Ovary (tissue), 7 donors: ENCODE measurements at regions not wholly inside any gene's neighbourhood (a gene's known extent, or its start where the extent isn't known, plus 50 kb on each side); places are given as distances from the start of the nearest gene placed in this dataset.
"Not testable (repeated sequence)": the region's sequence is repeated elsewhere in the genome, so short reads cannot be mapped to it uniquely, and the experiment has no call there.

Experiments used
- DNase-seq, 5 donors: peaks; one replicate each; pipeline ENCODE4 v3.0.0-alpha.2; 2019 to 2020
- H3K27ac ChIP-seq, 2 donors: fragments of 200-600 bp; one replicate each; pipeline versions ENCODE4 v1.5.1 to v1.8.0; 2019 to 2022
- H3K27me3 ChIP-seq: fragments of 200-600 bp; one replicate; pipeline ENCODE4 v1.8.0; 2022
- H3K36me3 ChIP-seq: fragments of 200-600 bp; sonication (generic); one replicate; pipeline ENCODE4 v1.5.1; 2019
- H3K4me1 ChIP-seq: one replicate; pipeline ENCODE4 v1.8.1; 2013; ENCODE audit warnings: mild to moderate bottlenecking, moderate library complexity; ENCODE audit not compliant: insufficient read depth
- H3K4me3 ChIP-seq: fragments of 200-600 bp; sonication (generic); one replicate; pipeline ENCODE4 v1.5.1; 2017
- H3K9me3 ChIP-seq, 2 donors: fragments of 200-600 bp in 1 of 2; sonication (generic) in 1 of 2; one replicate each; pipeline versions ENCODE4 v1.5.1 to v1.8.1; 2013 to 2019; ENCODE audit warnings: mild to moderate bottlenecking in 1 of 2, moderate library complexity in 1 of 2
- CTCF ChIP-seq, 3 donors: fragments of 450-650 bp in 2 of 3; fragments of 200-600 bp in 1 of 3; IDR thresholded peaks; one replicate each; pipeline versions ENCODE4 v1.5.1 to v1.8.0; 2016 to 2022; ENCODE audit warnings: antibody characterized with exemption in 3 of 3, mild to moderate bottlenecking in 1 of 3
- EP300 ChIP-seq: sonication (generic); formaldehyde crosslinking; IDR thresholded peaks from one replicate; pipeline ENCODE4 v1.6.1; 2017; ENCODE audit warnings: antibody characterized with exemption
- POLR2A ChIP-seq: fragments of 450-650 bp; IDR thresholded peaks from one replicate; pipeline ENCODE4 v1.6.1; 2017; ENCODE audit warnings: antibody characterized with exemption, mild to moderate bottlenecking, moderate library complexity
- WGBS, 3 donors: extraction: QIAGEN DNeasy Blood & Tissue Kit in 1 of 3; methylation state at CpG; one replicate each; pipeline versions ENCODE4 v1.1.5 to v1.1.7; 2013 to 2017; 5-methylcytosine and 5-hydroxymethylcytosine counted together
- intact Hi-C, 4 donors: fragments of 100-400 bp; cut with DNase I; formaldehyde crosslinking; loops; one replicate each; pipeline versions ENCODE4 v1.11.0 to v1.15.1; 2022 to 2023
- donor health status: DM: no; HTN: no; CAD: no; lungs with moderate emphysema.
- donor health status: DM: no; HTN: no; CAD: no.
- donor health status: Bipolar disorder and iron deficiency.
- donor health status: DM: no; HTN: no; CAD: no.
- donor health status: DM: yes; HTN: yes; CAD: no.

GRCh38 chr2:176947754-176948153 is 264.8 kb upstream of the HNRNPA3 start:
- Histone ChIP-seq H3K27me3 (no peaks in the 10 kb centered on the region), H3K4me1 (no peaks in the 10 kb centered on the region), H3K27ac (no peak overlapping the region), H3K36me3 (no peaks in the 10 kb centered on the region), H3K4me3 (no peak overlapping the region), H3K9me3 (no peaks in the 10 kb centered on the region)
- TF ChIP-seq EP300 (no peak), POLR2A (no peak), CTCF (IDR thresholded peaks at IDR 0.05) (no peak)
- intact Hi-C loops, result no loop called here
- no peak for DNase-seq
- 64 to 87% (median 86%) methylated on average over 1 of the region's 1 CpG for WGBS, 3 donors

GRCh38 chr2:176951218-176951617 is 261.4 kb upstream of the HNRNPA3 start:
- 90 to 95% (median 95%) methylated on average over 3 of the region's 3 CpGs for WGBS, 3 donors
- H3K4me1 ChIP-seq, H3K27ac ChIP-seq, H3K4me3 ChIP-seq, H3K27me3 ChIP-seq, DNase-seq, H3K9me3 ChIP-seq, H3K36me3 ChIP-seq, intact Hi-C loops: not testable (repeated sequence)

GRCh38 chr2:176956791-176957190 is 255.8 kb upstream of the HNRNPA3 start:
- H3K27me3 ChIP-seq, result no peaks in the 10 kb centered on the region
- H3K9me3 ChIP-seq, result no peaks in the 10 kb centered on the region
- no peaks in the 10 kb centered on the region for H3K36me3 ChIP-seq
- DNase-seq, result no peak
- WGBS, 3 donors, result 40 to 59% (median 52%) methylated on average over 2 of the region's 2 CpGs
- TF ChIP-seq POLR2A (no peak), EP300 (no peak), CTCF (IDR thresholded peaks at IDR 0.05) (no peak)
- no peak overlapping the region for H3K27ac ChIP-seq
- no peaks in the 10 kb centered on the region for H3K4me1 ChIP-seq
- intact Hi-C loops, result no loop called here
- H3K4me3 ChIP-seq, result no peak overlapping the region

- intact Hi-C loops, result no loop called here
- Histone ChIP-seq H3K27me3 (no peaks in the 10 kb centered on the region), H3K4me1 (no peaks in the 10 kb centered on the region), H3K36me3 (no peaks in the 10 kb centered on the region), H3K27ac (no peak overlapping the region), H3K9me3 (no peaks in the 10 kb centered on the region), H3K4me3 (no peak overlapping the region)
- DNase-seq, result no peak
- WGBS, 3 donors, result 68 to 89% (median 83%) methylated on average over 3 of the region's 3 CpGs
- TF ChIP-seq EP300, result no peak
- no peak for TF ChIP-seq POLR2A
- TF ChIP-seq CTCF (IDR thresholded peaks at IDR 0.05), result no peak
Observed at GRCh38 chr2:176959614-176960013, 253.0 kb upstream of the HNRNPA3 start.

- WGBS, 3 donors, result 48 to 57% (median 52%) methylated on average over 2 of the region's 2 CpGs
- Histone ChIP-seq H3K27me3 (no peaks in the 10 kb centered on the region), H3K36me3 (no peaks in the 10 kb centered on the region), H3K4me1 (no peaks in the 10 kb centered on the region), H3K4me3 (no peak overlapping the region), H3K27ac (no peak overlapping the region), H3K9me3 (no peaks in the 10 kb centered on the region)
- TF ChIP-seq CTCF (IDR thresholded peaks at IDR 0.05), result no peak
- TF ChIP-seq EP300, result no peak
- no peak for TF ChIP-seq POLR2A
- no peak for DNase-seq
- intact Hi-C loops, result no loop called here
Observed at GRCh38 chr2:176960061-176960460, 252.5 kb upstream of the HNRNPA3 start.
